ENCODE measurements at regions not wholly inside any gene's neighbourhood (a gene's known extent, or its start where the extent isn't known, plus 50 kb on each side); places are given as distances from the start of the nearest gene placed in this dataset.

DNA sequence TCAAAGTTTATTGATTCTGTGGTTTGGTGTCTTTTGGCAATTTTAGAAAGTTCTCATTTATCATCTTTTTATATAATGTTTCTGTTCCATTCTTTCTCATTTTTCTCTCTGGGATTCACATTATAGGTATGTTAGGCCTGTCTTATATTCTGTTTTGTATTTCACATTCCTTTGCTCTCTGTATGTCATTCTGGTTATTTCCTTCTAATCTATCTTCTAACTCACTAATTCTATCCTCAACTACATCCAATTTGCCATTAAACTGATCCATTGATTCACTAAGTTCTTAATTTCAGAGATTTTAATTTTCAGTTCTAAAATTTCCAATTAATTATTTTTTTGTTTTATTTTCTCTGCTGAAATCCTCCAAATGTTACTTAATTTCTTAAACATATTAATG, 234.8 kb downstream of the FOXD2 start:
- no peak for DNase-seq

DNA sequence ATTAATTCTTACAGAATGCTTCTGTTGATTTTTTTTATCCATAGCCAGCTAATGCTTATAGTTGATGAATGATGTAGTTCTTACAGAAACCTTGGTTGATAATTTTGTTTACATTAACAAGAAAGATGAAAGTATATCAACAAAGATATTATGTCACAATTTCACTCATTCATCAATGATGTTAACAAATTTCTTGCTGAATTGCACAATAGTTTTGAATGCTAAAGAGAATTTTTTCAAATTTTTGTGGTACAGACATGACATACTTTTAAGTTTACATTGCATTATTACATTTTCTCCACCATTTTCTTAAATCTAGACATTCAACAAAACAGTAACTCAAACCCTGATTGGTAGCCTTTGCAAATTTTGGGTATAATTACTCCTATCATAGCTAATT, 236.3 kb downstream of the FOXD2 start:
- no peak for DNase-seq

DNA sequence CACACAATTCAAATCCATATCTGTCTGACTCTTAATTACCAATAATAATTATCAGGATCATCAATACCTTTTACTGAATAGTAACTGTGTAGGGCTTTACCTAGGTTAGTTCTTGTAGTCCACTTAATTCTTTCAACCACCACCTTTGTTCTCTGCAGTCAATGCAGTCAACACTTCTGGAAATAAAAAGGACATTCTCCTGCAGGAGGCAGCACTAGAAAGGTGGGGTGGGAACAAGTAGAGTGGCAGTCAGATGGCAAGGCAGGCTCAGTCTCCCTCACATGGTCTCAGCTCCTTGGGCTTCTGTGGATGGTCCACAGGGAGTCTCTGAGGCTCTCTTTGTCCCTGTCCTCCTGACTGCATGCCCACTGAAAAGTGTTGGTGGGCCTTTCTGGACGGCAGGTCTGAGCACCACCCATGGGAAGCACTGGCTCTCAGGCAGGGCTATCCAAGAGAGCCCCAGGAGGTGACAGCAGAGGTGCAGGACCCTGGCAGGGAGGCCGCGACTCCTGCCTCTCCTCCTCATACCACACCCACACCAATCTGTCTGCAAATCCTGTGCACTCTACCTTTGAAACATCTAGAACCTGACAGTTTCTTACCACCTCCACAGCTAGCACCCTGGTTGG, 237.3 kb downstream of the FOXD2 start:
- no peak for DNase-seq

DNA sequence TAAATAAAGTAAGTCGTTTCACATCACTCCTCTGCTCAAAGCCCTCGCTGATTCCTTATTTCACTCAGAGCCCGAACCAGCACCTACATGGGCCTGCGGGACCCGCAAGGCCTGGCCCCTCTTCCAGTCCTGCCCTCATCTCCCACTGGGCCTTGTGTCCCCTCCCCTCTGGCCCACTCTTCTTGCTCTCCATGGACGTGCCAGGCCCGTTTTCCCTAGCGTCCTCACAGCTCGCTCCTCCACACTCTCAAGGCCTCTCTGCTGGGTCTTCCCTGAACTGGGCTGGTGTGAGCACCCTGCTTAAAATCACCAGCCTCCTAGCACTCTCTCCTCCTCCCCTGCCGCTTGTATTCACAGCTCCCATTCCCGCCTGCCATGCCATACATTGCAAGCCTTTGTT, 237.9 kb downstream of the FOXD2 start:
- DNase-seq, result no peak

DNA sequence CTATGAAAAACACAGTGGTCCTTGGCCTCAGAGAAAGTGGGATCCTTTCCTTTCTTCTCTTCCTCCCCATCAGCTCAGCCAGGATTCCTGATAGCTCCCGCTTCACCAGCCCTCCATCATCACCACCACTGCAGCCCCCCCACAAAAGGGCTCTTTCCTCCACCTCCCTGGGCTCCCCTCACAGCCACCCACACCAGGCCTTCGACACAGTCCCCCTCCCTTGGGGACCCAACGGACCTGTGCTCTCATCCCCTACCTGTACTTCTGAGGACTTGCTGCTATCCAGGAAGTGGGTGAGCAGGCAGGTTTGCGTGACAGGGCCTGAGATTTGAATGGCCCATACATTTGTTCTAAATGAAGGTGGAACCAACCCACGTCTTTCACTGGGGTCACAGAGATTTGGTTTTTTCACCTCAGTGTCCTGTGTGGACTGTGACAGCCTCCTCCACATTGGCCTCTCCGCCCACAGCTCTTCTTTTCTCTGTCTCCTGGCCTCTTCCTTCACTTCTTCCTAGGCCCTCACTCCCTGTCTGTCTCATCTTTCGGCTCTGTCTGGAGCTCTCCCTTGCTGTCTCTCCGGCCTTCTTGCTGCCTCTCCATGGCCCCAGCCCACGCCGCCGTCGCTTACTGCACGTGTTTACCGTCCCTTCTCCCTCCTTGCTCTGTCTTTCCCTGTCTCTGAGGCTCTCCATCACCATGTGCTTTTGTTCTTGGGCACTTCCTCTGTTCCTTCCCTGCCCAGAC, 238.6 kb downstream of the FOXD2 start:
- no peak for DNase-seq

DNA sequence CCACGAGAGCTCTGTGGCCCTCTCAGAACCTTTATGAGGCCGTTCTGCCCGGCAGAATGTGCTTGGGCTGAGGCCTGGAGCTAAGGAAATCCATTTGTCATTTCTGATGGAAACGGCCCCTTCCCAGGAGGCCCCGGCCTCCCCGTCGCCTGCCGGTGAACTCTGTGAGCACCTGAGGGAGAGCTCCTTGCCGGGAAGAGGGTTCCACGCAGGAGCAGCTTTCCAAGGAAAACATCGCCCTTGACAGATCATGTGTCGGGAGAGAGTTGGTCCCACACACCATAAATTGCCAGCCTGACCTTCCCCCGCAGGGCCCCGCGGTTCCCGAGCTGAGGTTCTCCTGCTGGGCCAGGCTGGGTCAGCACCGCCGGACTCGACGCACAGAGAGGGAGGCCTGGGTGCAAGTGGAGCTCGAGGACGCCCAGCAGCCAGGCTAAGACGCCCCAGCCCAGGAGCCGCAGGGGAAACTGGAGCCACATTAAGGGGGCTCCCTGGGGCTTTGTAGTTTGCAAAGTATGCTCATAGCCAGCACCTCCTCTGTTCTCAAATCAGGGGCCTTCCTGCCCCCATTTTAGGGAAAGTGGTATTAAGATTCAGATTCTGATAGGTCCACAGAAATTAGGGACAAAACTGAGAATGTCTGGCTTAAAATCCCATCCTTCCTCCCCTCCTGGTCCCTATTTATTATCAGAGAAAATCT, 239.5 kb downstream of the FOXD2 start:
- no peak for DNase-seq

DNA sequence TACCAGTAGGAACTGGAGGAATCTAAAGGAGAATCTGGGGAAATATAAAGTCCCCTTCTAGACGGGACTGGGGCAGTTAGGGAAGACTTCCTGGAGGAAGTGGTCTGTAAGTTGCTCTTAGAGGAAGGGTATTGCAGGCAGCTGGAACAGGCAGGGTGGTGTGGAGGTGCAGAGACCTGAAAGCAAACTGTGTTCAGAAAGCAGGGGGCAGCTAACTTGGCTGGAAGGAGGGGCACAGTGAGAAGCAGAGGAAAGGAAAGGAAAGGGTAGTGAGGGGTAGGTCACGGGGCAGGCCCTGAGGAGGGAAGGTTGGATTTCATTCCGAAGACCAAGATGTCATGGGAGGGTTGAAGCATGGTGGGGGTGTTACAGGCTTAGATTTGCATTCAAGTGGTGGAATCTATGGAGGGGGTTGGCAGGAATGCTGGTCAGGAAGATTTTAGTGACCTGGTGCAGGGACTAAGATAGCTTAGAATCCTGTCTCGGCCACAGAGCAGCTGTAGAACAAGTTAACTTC, 240.7 kb downstream of the FOXD2 start:
- no peak for DNase-seq

DNA sequence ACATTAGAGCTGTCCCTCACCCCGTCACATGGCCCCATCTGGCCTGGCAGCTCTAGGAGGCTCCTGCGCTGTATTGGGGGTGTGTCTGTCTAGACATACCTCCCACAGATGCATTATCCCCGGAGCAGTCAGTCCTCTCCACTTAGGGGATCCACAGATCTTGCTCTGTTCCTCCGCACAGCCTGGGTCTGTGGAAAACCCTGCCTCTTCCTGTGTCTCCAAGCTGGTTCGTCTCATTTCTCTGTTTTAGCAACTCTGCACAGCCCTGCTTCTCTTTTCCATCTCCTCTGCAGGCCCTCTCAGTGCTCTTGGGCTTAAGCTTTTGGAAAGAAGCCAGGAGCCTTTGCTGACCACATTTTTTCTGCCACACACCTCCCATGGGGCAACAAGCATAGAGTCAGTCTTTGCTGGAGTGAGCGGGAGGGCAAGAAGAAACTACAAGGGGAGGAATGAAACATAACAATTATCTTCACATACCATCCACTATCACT, 241.5 kb downstream of the FOXD2 start:
- DNase-seq, result no peak

DNA sequence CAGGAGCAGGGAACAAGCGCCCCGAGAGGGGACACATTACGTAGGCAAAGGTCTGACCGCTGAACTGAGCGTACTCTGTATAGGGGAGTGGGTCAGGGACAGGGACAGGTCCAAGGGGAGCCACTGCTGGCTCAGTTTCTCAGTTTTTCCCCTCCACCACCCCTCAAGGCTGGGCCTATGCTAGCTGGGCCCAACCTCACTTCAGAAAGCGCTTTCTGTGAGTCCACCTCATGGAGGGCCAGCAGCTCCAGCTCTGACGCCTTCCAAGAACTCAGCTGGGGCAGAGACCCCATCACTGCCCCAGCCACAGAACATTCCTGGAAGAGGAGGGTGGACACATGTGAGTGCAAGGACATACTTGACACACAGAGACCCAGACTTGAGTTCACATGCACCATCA, 242.0 kb downstream of the FOXD2 start:
- DNase-seq, result no peak

DNA sequence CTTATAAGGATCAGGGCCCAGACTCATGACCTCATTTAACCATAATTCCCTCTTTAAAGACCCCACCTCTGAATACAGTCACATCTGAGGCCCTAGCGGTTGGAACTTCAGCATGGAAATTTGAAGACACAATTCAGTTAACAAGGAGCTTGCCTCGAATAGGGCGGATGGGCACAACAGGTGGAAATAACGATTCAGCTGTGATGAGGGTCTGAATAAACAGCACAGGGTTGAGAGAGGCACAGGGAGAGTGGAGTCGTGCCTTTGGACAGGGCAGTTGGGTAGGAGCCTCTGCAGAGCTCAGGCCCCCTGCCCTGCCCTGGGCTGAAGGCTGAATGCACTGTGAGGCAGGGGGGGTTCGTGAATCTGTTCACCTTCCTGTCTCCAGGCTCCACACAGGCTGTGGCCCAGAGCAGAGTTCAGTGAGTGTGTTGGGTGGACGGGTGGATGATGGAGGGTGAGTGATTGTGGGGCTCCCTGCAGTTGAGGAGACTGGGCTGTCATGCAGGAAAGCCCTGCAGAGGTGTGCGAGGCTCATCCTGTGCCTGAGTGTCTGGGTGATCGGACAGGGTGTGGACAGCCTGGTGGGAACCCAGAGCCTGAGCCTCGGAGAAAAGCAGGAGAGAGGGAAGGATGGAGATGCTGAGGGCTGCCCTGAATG, 243.1 kb downstream of the FOXD2 start:
- no peak for DNase-seq

DNA sequence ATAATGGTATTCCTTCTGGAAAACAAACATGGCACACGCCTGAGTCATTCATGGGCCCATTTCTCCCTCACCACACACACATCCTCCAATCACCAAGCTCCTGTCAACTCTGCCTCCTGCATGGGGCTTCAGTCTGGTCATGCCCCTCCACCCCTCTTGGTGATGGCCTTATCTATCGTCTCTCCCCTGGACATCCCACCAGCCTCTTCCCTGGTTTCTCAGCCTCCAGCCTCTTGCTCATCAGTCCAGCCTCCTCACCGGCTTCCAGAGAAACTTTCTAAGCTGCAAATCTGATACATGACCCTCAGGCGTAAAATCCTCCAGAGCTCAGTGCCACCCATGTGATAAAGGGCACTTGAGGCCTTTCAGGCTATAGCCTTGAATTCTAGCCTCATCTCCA, 243.9 kb downstream of the FOXD2 start:
- no peak for DNase-seq

DNA sequence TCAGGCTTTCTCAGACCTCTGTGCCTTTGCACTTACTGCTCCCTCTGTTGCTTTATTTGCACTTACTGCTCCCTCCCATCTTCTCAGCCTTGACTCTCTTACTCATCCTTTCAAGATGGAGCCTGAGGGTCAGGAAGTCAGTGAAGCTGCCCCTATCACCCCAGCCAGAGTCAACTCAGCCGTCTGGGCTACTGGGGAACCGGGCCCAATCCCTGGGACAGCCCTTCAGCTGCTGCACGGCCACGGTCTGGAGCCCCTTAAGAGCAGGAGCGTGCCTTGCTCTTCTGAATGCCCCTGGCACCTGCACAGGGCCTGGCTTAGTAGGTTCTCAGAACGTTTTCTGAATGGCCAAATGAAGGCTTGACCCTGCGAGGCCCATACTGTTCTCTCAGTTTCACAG, 244.4 kb downstream of the FOXD2 start:
- DNase-seq, result no peak

DNA sequence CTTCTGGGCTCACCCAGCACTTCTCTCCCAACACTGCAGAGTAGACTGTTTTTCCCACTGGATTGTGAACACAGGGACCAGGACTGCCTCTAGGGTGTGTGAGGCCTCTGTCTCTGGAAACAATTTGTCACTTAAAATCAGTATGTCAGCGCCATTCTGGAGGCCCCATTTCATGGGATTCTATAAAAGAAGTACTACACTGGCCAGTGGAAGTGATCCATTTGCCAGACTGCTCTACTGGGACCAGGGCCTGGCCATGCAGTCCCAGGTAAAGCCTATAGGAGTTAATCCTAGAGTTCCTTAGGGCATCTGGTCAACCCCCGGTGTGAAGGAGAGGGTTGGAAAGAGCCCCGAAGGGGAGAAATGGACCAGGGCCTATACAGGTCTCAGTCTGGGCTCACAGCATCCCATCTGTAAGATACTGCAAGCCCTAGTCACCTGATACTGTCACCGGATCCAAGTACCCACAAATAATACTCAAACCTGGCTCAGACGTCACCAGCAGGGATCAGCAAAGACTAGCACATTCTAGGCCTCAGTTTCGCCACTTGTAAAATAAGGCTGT, 245.0 kb downstream of the FOXD2 start:
- DNase-seq, result no peak

DNA sequence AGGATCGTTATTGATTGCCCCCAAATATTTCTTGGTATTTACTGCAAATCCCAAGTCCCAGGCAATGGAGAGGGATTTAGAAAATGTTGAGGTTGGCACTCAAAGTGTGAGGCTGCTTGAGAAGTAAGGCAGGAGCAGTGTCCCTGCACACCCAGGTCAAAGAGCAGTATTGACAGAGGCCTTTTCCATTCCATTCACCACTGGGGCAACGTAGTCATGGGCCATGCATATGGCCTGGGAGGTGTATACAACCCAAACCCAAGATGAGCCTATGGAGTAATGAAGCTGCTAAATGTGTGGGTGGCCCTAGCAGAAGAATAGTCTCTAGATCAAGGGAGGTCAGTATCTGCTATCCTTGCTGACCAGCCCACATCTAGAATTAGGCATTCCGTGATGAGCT, 245.6 kb downstream of the FOXD2 start:
- no peak for DNase-seq

DNA sequence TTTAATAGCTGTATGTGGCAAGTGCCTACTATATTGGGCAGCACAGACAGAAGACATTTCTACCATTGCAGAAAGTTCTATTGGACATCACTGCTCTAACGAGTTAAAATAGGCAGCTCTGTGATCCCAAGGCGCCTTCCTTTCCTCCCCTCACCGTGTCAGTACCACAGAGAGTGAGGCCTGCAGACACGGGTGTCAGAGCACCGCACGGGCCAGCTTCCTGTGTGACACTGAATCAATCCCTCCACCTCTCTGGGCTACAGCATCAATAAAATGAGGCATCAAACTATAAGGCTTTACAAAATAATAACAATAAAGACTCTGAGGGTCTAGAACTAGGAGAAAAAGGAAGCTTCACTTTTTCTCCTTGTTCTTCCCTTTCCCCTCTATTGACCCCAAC, 246.7 kb downstream of the FOXD2 start:
- no peak for DNase-seq

DNA sequence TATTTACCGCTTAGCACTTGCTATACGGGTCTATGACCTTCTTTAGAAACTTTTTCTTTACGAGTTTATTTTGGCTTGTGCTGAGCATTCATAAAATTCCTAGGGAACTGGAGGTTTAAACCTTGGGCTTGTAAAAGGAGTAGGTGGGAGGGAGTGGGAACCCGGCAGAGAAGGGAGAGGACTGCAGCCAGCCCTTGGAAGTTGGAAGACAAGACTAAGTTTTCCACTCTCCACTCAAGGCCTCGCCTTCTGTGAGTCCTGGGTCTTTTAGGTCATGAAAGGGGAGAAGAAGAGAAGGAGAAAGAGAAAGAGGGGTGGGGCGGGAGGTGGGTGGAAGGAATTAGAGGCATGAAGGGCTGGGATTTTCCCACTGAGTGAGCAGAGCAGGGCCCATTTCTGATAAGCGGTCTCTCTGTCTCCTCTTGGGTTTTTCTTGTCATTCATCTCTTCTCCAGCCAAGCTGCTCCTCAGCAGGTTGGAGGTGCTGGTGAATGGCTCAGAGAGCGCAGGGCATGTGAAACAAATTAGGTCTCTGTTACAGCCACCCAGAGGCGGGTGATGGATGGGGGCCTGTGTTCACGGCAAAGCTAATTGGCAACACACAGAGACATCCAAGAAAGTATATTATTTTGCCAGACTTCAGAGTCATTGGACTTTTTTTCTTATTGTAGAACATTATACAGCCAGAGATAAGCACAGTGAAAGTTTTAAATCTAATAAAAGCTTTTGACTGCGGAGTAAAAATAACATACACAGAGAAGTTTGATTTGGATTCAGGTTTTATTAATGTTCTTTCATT, 247.3 kb downstream of the FOXD2 start:
- DNase-seq, result no peak

DNA sequence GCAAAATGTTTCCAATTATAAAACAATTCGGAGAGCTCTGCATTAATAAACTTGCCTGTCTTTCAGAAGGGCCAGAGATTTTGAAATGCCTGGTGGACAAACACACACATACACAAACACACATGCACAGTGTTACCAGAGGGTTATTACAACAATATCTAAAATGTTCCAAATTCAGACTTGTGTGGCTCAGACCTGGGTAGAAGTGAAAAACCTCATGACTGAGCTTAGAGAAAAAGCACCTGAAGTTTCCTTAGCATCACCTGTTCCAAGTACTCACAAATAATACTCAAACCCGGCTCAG, 247.9 kb downstream of the FOXD2 start:
- no peak for DNase-seq

DNA sequence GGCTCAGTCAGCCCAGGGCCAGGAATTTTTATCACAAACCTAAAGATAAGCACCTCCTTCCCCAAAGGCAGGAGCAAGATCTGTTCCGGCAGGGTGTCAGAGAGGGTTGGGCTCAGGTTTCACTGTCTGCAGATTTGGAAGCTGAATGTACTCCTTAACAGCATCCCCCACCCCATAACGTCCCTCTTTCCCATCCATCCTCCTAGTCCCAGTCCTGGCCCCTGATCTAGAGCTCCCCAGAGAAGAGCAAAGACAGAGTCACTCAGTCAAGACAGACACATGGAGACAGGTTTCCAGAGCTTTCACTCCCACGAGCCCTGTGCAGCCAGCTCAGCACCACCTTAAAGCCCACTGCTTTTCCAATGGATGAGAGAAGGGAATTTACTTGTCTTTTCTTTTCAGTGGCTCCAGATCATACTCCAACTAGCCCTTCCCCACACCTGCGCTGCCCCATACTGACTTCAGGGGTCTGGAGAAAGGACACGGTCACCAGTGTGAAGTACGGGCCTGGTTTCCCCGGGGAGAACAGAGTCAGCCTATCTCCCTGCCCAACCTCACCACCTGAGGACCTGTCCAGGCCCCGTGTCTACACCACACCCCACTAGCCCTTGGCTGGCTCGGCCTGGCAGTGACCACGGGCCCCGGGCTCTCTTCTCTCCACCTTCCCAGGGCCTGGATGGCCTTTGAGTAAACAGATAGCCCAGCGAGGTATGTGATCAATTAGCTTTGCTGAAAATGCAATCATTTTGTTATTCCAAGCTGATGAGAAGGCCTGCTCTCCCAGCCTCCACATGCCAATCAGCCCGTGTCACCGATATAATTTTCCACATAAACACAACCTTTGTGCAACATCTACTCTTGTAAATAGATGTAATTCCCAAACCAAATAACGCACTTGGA, 249.1 kb downstream of the FOXD2 start:
- no peak for DNase-seq

DNA sequence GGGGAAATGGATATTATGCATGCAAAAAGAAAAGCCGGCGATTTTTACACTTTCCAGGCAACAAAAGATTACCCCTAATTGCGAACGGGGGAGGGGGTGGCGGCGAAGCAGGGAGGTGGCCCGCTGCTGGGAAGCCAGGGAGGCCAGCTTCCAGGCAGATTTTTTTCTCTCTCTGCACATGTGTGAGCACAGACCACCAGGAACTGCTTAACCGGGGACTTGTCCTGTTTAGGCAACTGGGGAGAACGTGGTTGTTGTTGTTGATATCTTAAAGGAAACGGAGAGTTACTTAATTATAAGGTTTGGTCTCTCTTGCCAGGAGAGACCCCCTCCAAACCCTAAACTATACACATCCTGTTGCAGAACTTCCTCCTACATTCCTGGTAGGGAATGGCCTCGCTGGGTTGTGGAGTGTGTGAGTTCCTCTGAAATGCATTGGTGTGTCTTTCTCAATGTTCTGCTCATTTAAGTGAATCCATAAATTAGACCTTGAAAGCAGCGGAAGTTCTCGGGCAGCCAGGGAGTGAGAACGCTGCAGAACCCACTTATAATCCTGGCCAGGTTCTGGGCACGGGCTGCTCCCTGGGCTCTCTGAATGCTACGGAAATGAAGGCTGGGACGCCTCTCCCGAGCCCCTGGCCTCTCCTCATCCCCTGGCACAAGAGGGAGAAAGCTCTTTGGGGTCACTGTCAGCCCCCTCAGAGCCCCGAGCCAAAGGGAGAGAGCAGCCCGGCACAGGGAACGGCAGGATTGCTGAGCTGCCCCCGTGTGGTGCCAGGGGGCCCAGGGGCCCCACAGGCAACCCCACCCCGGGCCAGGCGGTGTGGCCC, 250.0 kb downstream of the FOXD2 start:
- DNase-seq, result no peak

Measured in CD4-positive, alpha-beta T cell treated with Interleukin-17A for 1 hour (primary cell).